G401.6 (cell line): ENCODE measurements at regions not wholly inside any gene's neighbourhood (a gene's known extent, or its start where the extent isn't known, plus 50 kb on each side); places are given as distances from the start of the nearest gene placed in this dataset.

Experiments
- FAIRE-seq: peaks from 2 replicates; lab custom pipeline; 2012; peaks lifted over from hg19 to GRCh38; lab: Jason Lieb, UNC

DNA sequence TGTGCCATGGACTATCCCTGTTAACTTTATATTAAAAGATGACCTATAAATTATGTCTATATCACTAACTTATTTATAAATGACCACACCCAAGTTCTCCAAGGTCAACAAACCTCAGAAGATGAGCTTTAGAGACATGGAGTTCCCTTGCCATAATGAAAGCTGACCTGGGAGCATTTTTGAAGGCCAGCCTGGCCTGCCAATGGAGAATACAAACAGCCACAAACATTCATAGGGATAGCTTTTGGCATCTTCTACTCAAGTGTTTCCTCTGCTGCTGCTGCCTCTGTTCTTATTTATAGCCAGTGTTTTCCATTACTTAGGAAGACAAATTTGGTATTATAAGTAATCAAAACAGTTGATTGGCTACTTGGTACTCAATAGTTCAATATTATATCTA is 117.3 kb upstream of the ADAMTS19 start:
- no peak for FAIRE-seq

DNA sequence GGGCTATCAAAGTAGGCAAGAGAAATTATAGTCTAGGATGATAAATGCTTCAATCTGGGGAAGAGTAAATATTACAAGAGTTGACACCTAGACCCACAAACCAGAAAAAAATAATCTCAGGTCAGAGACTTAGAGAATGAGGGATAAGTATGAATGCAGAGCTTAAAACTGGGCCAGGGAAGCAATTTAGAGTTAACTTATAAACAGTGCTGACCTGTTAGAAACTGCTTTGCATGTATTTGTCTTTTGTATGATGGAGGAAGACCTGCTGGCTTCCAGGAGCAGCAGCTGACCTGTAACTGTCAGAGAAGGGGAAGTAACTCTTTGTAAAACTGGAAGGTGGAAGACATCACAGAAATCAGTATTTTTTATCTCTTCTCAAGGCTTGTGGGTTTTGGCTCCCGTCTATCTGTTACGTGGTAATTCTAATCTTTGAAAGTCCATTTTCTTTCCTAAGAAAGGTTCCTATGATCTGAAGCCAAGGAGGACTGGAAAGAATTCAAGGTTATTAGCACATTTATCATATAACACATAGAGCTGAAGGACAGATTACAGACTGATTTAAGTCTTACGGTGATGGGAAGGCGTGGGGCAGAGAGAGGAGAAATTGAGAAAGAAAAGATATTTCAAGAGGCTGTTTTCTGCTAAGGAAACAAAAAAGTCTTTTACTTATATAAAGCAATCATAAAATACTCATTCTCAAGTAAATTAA is 114.7 kb upstream of the ADAMTS19 start:
- FAIRE-seq: no peak

DNA sequence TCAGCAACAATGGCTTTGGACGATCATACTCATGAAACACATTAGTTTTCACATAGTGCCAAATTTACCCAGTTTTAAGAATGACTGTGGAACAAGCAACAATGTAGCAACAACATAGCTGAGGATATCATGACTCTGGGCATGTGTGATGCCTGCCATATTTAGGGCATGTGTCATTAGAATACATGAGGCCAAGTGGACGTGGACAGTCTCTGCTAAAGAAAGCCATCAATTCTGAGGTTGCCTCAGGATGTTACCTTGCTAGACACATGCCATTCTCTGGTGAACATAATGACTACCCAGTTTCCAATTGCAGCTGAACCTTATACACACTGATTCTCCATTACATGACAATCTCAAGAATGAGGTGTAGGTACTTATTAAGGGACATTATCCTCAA is 103.3 kb upstream of the ADAMTS19 start:
- FAIRE-seq: no peak

DNA sequence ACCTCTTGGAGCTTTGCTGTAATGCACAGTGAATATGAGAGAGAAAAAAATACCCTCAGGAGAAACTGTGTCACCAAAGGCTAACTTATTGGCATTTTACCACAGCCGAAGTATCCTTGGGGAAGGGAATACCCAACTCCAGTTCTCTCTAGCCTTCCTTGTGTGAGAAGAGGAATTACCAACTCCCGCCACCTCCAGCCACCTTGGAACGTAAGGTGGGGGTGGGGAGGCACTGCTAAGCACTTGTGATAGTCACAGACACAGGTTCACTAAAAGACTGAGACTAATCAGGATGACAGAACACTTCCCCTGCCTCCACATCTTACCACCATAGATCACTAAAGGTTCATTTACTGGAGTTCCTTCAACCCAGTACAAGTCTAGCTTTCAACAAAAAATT is 102.0 kb upstream of the ADAMTS19 start:
- no peak for FAIRE-seq

DNA sequence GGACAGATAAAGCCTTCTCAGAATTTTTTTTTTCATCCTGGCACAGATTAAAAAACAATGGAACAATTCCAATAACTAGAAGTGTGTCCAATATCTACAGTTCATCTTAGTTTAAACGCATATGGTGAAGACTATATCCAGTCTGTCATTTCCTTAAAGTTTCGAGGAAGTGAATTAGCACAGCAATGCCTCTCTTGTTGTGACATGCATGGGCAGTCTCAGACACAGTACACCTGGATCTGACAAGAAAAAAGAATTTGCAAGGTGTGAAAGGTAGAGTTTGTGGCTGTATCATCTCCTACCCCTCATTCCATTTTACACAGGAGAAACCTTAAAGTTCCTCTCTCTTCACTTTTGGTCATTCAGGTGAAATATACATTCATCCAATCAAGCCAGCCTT is 100.6 kb upstream of the ADAMTS19 start:
- FAIRE-seq: no peak

DNA sequence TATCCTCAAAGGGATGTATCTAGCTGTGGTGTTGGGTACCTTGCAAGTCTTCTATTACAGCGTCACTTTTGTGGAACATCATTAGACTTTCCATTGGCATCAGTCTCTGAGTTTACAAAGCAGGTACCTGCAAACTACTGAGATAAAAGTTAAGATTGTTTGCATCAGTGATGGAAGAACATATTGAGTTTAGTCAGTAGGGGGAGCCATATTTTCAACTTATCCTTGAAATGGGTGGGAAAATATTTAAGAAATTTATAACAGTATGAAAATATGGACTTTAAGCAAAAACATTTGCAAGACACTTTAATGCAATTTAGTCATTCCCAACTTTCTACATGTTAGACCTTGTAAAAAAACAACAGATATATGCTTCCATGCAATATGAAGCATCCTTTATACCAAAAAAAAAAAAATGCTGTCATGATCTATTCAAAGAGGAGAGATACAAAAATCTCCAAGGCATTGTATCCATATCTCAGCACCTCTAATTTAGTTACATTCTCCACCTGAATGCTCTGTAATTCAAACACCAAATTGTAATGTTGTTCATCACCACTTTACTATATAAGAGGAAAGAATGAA is 98.6 kb upstream of the ADAMTS19 start:
- FAIRE-seq: peak; percentile 59

DNA sequence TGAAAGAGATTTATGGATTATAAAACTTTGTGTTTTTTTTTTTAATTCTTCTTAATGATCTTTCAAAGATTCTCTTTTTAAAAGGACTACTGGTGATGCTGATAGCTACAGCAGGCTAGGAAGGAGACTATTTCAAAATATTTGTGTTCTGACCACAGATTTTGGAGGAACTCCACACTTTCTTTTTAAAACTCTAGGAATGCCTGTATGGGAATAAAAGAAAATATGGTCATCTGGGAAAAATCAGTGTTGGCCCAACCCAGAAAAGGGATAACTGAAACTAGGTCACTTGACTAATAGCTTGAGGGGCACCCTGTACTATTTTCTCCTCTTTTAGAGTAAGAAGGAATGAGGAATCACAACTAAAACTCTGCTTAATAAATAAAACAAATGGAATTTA is 97.6 kb upstream of the ADAMTS19 start:
- no peak for FAIRE-seq

DNA sequence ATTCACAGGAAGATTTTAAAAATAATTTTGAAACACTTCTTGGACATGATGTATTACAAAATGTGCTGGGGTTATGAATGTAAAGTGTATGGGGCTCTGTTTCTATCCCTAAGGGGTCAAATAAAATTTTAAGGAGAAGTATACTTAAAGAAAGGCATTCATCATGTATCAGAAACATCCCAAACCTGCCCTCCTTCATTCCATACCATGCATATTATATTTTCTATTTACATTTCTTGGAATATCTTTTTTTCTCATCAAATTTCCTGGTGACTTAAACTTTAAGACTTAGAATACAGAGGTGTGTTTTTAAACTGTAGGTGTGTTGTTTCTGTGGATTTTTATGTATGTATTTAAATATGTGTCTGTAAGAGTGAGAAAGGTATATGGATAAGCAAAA is 96.1 kb upstream of the ADAMTS19 start:
- no peak for FAIRE-seq

DNA sequence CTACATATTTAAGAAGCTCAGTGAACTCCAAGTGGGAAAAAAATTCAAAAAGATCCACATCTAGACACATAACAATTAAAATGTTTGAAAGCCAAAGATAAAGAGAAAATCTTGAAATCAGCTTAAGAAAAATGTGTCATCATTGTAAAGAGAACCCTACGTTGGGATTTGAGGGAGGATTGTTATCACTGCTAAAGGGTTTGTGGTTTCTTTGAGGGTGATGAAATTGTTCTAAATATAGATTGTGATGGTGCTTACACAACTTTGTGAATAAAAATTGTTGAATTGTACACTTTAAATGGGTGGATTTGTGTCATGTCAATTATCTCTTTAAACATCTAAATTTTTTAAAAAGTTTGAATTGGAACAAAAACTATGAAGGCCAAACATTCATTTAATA is 92.2 kb upstream of the ADAMTS19 start:
- FAIRE-seq: no peak

DNA sequence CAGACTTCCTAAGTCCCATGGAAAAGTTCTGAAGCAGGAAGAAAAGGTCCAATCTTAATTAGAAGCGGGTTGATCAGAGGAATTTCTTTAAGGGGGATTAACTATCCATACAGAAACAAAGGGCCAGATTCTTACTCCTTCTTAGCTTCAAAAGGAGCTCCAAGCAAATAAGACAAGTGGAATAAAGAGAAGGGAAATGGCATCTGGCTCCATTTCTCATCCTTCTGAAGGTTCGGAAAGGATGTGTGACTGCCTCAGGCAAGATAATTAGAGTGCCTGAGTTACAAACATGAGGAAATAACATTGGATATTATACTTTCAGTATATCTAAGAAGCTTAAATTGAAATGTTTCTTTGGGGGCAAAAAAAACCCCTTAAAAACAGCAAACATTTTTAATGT is 88.1 kb upstream of the ADAMTS19 start:
- FAIRE-seq: no peak

DNA sequence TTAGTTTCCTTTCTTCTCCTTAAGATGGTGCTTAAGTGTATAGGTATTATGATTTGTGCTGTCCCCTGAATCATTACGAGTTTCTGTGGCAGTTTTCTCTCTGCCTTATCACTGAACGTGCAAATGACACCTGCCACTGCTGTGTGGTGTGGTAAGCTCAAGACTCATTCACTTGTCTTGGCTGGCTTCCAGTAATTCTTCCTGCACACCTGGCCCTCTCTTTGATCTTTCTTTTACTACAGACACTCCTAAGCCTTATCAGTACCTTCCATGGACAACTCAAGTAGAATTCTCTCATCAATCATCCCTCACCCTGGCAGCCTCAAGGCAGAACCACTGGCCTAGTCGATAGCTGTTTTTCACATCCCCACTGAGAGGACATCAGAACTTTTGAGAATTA is 82.6 kb upstream of the ADAMTS19 start:
- no peak for FAIRE-seq

DNA sequence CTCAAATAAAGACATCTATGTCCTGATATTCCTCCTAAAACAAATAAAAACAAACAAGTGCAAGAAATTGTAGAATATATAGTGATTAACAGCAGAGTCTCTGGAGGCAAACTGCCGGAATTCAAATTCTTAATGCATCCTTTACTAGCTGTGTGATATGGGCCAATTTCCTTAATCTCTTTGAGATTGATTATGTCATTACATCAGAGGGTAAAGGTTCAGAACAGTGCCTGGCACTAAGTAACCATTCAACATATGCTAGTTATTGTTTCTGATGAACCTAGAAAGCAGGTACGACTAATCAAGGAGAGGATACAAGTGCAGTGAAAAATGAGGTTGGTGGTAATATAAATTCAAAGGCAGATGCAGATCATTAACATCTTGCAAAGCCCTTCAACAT is 81.1 kb upstream of the ADAMTS19 start:
- no peak for FAIRE-seq

DNA sequence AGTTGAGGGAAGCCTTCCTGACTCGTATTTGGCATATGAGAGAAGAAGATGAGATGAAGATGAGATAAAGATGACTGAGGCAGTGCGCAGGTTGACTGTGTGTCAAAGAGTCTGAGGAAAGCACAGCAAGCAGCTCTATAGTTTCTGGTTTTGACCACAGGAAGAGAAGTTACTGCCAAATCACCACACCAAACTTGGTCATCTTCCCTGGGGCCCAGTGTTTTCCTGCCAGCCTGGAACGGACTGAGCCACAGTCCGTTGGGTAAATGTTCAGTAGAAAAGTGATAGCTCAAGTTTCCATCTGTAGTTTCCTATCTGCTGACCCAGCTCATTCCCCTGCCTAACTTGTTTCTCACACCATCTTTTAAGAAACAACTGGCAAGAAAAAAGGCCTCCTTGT is 80.7 kb upstream of the ADAMTS19 start:
- no peak for FAIRE-seq

DNA sequence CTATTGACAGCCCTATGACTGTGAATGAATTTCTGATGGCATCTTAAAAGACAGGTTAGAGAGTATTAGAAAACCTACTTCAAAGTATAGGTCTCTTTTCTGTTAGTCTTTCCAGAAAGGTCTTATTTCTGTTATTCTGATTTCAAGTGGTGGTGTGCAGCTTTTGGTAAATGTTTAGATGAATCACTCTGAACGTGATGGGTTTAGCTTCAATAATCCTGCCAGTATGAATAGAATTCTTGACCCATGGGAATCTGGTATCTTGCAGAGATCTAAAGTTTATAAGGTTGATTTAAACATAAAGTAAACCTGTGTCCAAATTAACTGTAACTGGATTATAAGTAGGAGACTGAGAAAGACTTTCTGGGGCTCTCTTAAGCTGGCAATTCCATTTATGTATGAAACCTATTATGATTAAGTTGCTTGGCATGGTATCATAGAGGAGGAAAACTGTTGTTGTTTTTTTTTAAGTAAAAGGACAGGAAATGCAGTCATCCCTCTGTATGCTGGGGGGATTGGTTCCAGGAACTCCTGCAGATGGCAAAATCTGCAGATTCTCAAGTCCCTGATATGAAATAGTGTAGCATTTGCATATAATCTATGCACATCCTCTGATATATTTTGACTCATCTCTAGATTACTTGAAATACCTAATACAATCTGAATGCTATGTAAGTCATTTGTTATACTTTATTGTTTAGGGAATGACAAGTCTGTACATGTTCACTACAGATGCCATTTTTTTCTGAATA is 77.0 kb upstream of the ADAMTS19 start:
- FAIRE-seq: no peak

DNA sequence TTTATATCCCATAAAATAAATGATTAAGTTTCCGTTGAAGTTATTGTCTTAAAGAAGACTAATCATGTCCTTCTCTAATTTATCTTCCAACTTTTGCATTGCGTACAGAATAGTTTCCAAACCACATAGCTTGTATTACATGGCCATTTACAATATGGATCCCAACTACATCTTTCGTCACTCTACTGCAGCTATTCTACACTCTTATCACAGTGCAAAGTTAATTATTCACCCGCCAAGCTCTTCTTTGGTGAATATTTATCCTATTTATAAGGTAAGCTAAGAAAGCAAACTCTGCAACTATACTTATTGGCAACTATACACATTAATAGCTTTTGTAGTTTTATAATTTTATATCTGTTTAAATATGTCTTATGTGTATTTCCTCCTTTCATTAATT is 75.9 kb upstream of the ADAMTS19 start:
- FAIRE-seq: no peak

DNA sequence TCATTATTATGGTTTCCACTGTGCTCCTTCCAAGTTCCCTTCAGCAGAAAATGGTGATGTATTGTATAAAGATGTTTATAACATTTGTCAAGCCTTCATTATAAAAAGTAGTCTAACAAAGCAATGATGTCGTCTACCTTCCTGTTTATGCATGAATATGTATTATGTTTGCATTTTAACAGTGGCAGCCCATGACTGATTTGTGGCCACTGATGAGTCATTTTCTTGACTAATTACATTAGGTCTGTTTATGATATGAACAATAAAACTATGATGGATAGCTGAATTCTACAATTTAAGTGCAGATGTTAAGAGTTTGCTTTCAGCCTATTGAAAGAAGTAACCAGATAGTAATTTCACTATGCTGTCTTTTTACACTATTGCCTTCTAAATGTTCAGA is 75.4 kb upstream of the ADAMTS19 start:
- no peak for FAIRE-seq

DNA sequence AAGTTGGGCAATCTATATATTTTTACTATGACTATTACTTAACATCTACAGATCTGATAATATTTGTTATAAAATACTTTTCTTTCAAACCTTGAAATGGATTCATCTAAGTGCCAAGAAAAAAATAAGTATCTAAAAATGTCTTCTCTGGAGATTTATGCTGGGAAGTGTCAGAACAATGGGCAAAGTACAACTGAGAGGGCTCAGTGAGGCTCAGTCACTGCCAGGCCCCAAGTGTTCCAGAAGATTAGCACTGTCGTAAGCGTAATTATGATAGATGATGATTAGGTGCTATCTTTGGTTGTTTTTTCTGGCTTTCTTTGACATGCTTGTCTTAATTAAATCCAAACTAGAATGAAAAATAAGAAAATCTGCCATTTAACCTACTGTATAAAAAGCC is 72.2 kb upstream of the ADAMTS19 start:
- no peak for FAIRE-seq

DNA sequence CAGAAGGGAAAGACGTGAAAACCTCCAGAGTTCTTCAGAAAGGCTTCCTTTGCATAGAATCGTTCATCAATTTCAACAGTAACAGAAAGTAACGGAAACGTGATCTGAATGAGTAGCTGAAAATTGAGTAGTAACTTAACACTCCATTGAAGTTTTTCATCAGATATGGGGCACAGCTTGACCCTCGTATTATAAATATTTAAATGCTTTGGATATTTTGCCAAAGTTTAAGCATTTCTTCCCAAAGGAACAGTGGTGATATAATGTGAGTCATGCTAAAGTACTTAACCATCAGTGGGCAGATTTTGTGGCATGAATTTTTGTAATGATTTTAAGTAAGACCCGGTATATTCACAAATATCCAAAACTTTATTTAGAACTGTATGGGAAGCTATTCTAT is 67.4 kb upstream of the ADAMTS19 start:
- no peak for FAIRE-seq

DNA sequence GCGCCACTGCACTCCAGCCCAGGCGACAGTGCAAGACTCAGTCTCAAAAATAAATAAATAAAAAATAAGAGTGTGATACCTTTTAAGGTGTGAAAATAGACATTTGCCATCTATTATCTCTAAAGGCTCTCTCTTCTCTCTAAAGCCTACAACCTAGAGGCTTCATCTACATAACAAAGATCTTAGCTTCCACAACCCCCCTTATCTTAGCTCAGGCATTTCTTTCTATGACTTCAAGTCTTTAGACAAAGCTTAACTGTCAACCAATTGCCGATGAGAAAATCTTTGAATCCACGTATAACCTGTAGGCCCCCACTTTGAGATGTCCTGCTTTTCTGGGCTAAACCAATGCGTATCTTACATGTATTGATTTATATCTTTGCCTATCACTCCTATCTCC is 64.9 kb upstream of the ADAMTS19 start:
- FAIRE-seq: no peak

DNA sequence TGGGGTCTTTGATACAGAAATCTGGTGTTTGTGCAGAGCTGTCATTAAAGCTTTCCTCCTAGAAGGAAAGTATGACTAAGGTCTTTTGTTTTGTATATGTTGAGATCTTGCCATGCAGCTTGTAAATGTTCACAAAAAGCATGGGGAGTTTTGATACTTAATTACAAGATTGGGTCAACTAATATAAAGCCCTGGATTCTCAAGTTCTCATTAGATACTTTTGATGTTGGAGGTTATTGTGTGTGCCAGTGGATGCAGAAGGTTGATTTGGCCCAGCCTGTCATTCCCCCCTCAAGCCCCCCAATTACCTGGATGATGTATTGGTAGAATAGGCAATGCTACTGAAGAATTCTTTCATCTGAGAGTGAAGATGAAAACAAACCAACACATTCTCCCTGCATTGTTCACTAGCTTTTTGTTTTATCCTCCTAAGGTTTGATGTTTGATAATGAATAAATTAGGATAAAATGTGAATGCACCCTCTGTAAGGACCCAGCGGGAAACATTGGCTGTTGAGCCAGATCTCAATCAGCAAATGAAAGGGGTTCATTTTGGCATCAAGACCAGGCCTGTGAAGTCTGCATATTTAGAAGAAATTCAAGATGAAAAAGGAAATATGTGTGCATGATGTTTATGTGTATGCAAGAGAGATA is 61.9 kb upstream of the ADAMTS19 start:
- no peak for FAIRE-seq

DNA sequence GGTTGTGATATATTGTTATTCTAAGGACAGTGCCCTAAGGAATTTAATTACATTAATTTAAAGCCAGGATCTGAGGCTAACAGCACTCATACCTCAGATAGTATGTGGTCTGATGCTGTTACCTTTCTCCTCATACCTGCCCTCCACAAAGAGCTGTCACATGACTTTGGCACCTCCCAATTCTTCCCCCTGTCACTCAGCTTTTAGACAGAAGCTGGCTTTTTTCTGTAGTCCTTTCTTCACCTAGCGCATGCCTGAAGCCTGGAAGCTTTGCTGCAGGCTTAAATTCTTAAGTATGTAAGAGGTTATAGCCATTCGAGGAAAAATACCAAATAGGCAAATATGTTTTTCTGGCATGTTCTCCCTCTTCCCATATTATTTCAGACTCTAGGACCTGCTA is 61.0 kb upstream of the ADAMTS19 start:
- FAIRE-seq: no peak

DNA sequence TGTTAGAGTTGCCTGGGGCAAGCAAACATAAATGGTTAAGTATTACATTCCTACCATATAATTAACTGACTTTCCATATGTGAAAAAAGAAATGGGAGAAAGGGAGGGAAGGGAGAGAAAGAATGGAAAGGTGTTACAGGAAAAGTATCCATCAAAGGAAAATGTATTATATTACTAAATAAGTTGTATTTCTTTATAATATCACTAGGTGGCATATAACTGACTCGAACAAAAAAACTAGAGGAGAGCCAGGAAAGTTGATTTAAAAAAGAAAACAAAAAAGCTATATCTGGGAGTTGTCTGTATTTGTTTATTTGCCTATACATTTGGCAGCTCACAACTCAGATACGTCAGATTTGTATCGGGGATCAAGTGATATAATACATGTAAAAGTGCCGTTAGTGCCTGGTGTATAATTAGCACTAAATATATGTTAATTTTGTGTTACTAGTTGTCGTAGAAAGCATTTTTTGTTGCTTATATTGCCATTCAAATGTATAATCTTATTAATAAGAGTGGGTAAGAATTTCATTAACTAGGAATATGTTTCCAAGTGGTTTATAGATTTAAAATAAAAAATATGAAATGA is 59.6 kb upstream of the ADAMTS19 start:
- FAIRE-seq: no peak

DNA sequence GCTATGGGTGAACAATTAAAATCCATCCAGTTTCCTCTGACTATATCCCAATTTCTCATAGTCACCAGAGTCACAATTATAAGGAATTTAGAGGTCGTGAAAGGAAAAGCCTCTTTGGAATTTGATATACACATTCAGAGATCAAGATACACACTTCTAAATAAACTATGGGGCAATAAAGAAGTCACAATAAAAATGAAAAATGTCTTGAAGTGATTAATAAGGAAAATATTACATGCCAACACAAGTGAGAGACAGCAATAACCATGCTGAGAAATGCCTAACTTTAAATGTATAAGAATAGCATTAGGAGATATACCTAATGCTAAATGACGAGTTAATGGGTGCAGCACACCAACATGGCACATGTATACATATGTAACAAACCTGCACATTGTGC is 54.9 kb upstream of the ADAMTS19 start:
- FAIRE-seq: no peak
